IPS DF 6.9 (cell line): ENCODE measurements at regions not wholly inside any gene's neighbourhood (a gene's known extent, or its start where the extent isn't known, plus 50 kb on each side); places are given as distances from the start of the nearest gene placed in this dataset.

Source experiments
- DNase-seq: peaks from one replicate; pipeline ENCODE4 v3.0.0-alpha.2; 2013; ENCODE audit warnings: low read depth, low spot score
- H3K27ac ChIP-seq: one replicate; pipeline ENCODE4 v1.5.1; 2013; ENCODE audit warnings: low read length, control low read depth
- H3K27me3 ChIP-seq: 2 replicates; pipeline ENCODE4 v1.6.1; 2013; ENCODE audit warnings: mild to moderate bottlenecking, low read length; ENCODE audit not compliant: control insufficient read depth, insufficient read depth
- H3K36me3 ChIP-seq: 2 replicates; pipeline ENCODE4 v1.6.1; 2013; ENCODE audit warnings: low read length; ENCODE audit not compliant: control insufficient read depth, insufficient read depth
- H3K4me1 ChIP-seq: 2 replicates; pipeline ENCODE4 v1.6.1; 2013; ENCODE audit warnings: low read length; ENCODE audit not compliant: control insufficient read depth, insufficient read depth
- H3K4me3 ChIP-seq: 2 replicates; pipeline ENCODE4 v1.5.1; 2013; ENCODE audit warnings: mild to moderate bottlenecking, low read length
- H3K9me3 ChIP-seq: 2 replicates; pipeline ENCODE4 v1.6.1; 2013; ENCODE audit warnings: low read length, inconsistent platforms; ENCODE audit not compliant: control insufficient read depth, insufficient read depth
- WGBS: extraction: QIAGEN DNeasy Blood & Tissue Kit; methylation state at CpG from one replicate; pipeline ENCODE4 v1.1.7; 2013; ENCODE audit warnings: mixed read lengths, missing lambda C conversion rate; ENCODE audit not compliant: insufficient read length, insufficient coverage; 5-methylcytosine and 5-hydroxymethylcytosine counted together

GRCh38 chr13:44064357-44064756 lies 184.7 kb downstream of the LACC1 start:
- no peak for DNase-seq
- Histone ChIP-seq H3K27ac (no peak overlapping the region), H3K4me1 (no peaks in the 10 kb centered on the region), H3K4me3 (no peak overlapping the region), H3K9me3 (no peaks in the 10 kb centered on the region), H3K27me3 (no peaks in the 10 kb centered on the region), H3K36me3 (no peaks in the 10 kb centered on the region)
- no CpG with 5 or more reads among the region's 2 CpGs for WGBS

DNA sequence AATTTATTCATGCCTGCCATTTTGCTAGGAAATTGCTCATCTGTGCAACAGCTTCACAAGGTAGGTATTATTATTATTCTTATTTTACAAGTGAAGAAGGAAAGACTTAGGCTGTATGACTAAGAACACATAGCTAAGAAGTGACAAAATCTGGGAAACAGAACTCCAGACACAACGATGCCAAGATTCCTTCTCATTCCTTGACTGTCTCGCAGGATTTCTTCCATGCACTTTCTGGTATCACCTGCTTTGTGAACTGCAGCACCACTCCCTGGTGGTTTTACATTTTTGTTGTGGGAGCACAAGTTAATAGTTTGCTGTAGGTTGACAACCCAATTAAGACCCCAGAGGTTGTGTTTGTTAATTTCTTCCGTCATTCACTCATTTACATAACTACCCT lies 188.5 kb downstream of the LACC1 start:
- DNase-seq = no peak
- Histone ChIP-seq H3K9me3 (no peaks in the 10 kb centered on the region), H3K27me3 (no peaks in the 10 kb centered on the region), H3K4me1 (no peaks in the 10 kb centered on the region), H3K27ac (no peak overlapping the region), H3K4me3 (no peak overlapping the region), H3K36me3 (no peaks in the 10 kb centered on the region)
- WGBS = no CpG with 5 or more reads among the region's 3 CpGs

DNA sequence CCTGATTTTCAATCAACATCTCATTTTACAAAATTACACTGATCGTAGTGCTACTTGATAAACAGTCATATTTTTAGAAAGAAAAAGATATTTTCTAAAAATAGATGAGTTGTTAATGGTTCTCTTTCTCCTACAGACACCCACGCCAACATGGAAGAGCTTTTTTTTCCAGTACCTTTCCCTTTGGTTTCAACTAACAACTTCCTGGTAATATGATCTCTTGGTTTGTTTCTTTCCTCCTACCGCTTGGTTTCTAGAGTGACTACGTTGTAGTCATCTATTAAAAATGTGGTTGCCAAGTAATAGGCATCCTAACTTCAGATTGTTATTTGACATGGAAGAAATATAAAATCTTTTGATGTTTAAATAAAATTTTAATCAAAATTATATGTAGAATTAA lies 189.0 kb downstream of the LACC1 start:
- no peak overlapping the region for H3K27ac ChIP-seq
- no peaks in the 10 kb centered on the region for H3K4me1 ChIP-seq
- DNase-seq = no peak
- H3K36me3 ChIP-seq = no peaks in the 10 kb centered on the region
- no CpG with 5 or more reads among the region's 4 CpGs for WGBS
- no peaks in the 10 kb centered on the region for H3K27me3 ChIP-seq
- H3K9me3 ChIP-seq = no peaks in the 10 kb centered on the region
- H3K4me3 ChIP-seq = no peak overlapping the region

GRCh38 chr13:44072536-44072935 lies 192.8 kb downstream of the LACC1 start:
- no peak for DNase-seq
- Histone ChIP-seq H3K27ac (no peak overlapping the region), H3K36me3 (no peaks in the 10 kb centered on the region), H3K4me3 (no peak overlapping the region), H3K9me3 (no peaks in the 10 kb centered on the region), H3K4me1 (no peaks in the 10 kb centered on the region), H3K27me3 (no peaks in the 10 kb centered on the region)

DNA sequence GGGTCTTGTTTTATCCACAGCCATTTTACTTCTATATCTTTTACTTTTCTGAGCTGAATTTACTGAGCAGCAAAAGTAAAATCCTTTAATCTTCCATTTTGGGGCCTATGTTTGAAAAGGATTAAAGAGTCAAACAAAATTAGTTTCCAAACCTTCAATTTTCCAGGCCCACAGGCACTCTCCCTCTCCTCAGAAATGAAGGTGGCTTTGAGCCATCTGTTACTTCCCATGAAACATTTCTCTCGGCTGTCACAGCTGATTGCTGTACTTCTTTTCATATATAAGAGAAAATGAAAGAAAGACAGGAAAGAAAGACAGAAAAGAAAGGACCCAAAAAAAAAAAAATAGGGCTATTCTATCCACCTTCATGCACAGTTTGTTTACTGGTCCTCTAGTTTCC lies 194.9 kb downstream of the LACC1 start:
- no peak for DNase-seq
- Histone ChIP-seq H3K4me1 (peaks cover 1% of the 10 kb centered on the region; the same call in 1 of the 2 replicates), H3K9me3 (no peaks in the 10 kb centered on the region), H3K4me3 (no peak overlapping the region), H3K27ac (no peak overlapping the region), H3K36me3 (no peaks in the 10 kb centered on the region), H3K27me3 (no peaks in the 10 kb centered on the region)
- WGBS = no CpG with 5 or more reads among the region's 1 CpG

- Histone ChIP-seq H3K27me3 (no peaks in the 10 kb centered on the region), H3K27ac (no peak overlapping the region), H3K4me1 (peaks cover 1% of the 10 kb centered on the region; the same call in 1 of the 2 replicates), H3K36me3 (no peaks in the 10 kb centered on the region), H3K9me3 (no peaks in the 10 kb centered on the region), H3K4me3 (no peak overlapping the region)
- DNase-seq = no peak
- no CpG with 5 or more reads among the region's 2 CpGs for WGBS
These were observed 195.4 kb downstream of the LACC1 start for GRCh38 chr13:44075113-44075512.

DNA sequence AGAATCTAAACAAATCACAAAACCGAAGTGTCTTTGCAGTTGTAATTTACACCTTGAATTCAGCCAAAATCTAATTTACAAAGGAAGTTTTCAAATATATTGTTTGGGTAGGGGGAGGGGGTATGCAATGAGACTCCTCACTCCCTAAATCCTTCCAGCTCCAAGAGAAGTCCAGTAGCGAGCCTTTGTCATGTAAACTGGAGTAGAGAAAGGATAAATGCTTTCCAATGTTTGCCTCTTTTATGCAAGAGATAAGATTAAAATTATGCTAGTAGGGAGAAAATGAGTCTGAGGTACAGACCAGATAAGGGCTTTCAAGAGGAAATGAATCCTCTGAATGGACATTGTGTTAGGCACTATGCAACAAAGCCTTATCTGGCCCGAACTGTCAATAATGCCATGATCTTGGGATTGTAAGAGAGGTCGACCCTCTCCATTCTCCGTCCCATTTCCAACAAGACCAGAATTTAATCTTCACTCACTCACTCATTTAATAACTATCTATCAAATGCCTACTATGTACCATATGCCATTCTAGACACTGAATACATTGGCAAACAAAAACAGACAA lies 199.2 kb downstream of the LACC1 start:
- no peak overlapping the region for H3K27ac ChIP-seq
- no peaks in the 10 kb centered on the region for H3K36me3 ChIP-seq
- DNase-seq = no peak
- H3K9me3 ChIP-seq = no peaks in the 10 kb centered on the region
- H3K4me1 ChIP-seq = peaks cover 1% of the 10 kb centered on the region; the same call in 1 of the 2 replicates
- H3K27me3 ChIP-seq = no peaks in the 10 kb centered on the region
- no peak overlapping the region for H3K4me3 ChIP-seq
- WGBS = no CpG with 5 or more reads among the region's 5 CpGs

- no CpG with 5 or more reads among the region's 11 CpGs for WGBS
- H3K9me3 ChIP-seq = no peaks in the 10 kb centered on the region
- H3K36me3 ChIP-seq = no peaks in the 10 kb centered on the region
- H3K27me3 ChIP-seq = no peaks in the 10 kb centered on the region
- no peak overlapping the region for H3K27ac ChIP-seq
- no peak overlapping the region for H3K4me3 ChIP-seq
- DNase-seq = no peak
- H3K4me1 ChIP-seq = peaks cover 1% of the 10 kb centered on the region; the same call in 1 of the 2 replicates
These were observed 199.9 kb downstream of the LACC1 start for GRCh38 chr13:44079413-44080205.

GRCh38 chr13:44084146-44084545 lies 204.4 kb downstream of the LACC1 start:
- Histone ChIP-seq H3K27me3 (no peaks in the 10 kb centered on the region), H3K36me3 (no peaks in the 10 kb centered on the region), H3K4me1 (peaks cover 1% of the 10 kb centered on the region; the same call in 1 of the 2 replicates), H3K9me3 (no peaks in the 10 kb centered on the region), H3K27ac (no peak overlapping the region), H3K4me3 (no peak overlapping the region; the same call in 1 of the 2 replicates)
- WGBS = 100% methylated on average over 1 of the region's 3 CpGs
- no peak for DNase-seq

- no CpG with 5 or more reads among the region's 1 CpG for WGBS
- Histone ChIP-seq H3K36me3 (no peaks in the 10 kb centered on the region), H3K27me3 (no peaks in the 10 kb centered on the region), H3K27ac (no peak overlapping the region), H3K4me3 (no peak overlapping the region), H3K9me3 (no peaks in the 10 kb centered on the region), H3K4me1 (no peaks in the 10 kb centered on the region)
- no peak for DNase-seq
These were observed 206.7 kb downstream of the LACC1 start for GRCh38 chr13:44086389-44086788.

GRCh38 chr13:44088411-44088810 lies 208.7 kb downstream of the LACC1 start:
- no peaks in the 10 kb centered on the region for H3K9me3 ChIP-seq
- H3K4me3 ChIP-seq = no peak overlapping the region
- H3K27ac ChIP-seq = no peak overlapping the region
- no peaks in the 10 kb centered on the region for H3K4me1 ChIP-seq
- WGBS = no CpG with 5 or more reads among the region's 4 CpGs
- no peaks in the 10 kb centered on the region for H3K27me3 ChIP-seq
- DNase-seq = no peak
- no peaks in the 10 kb centered on the region for H3K36me3 ChIP-seq
